Right atrium auricular region (tissue), 2 donors: ENCODE measurements at regions not wholly inside any gene's neighbourhood (a gene's known extent, or its start where the extent isn't known, plus 50 kb on each side); places are given as distances from the start of the nearest gene placed in this dataset.
"Not testable (repeated sequence)": the region's sequence is repeated elsewhere in the genome, so short reads cannot be mapped to it uniquely, and the experiment has no call there.

ENCODE experiments used
- DNase-seq: peaks from one replicate; pipeline ENCODE4 v3.0.0-alpha.2; 2019; ENCODE audit warnings: low spot score
- H3K27ac ChIP-seq, 2 donors: fragments of 200-600 bp; sonication (generic); 1 replicate in 1 of 2; 2 replicates in 1 of 2; pipeline ENCODE4 v1.5.1; 2016 to 2019
- H3K27me3 ChIP-seq, 2 donors: fragments of 200-600 bp; sonication (generic); one replicate each; pipeline versions ENCODE4 v1.5.1 to v1.6.0; 2017 to 2019
- H3K36me3 ChIP-seq: fragments of 200-600 bp; sonication (generic); one replicate; pipeline ENCODE4 v1.5.1; 2016
- H3K4me1 ChIP-seq, 2 donors: fragments of 200-600 bp; sonication (generic); one replicate each; pipeline versions ENCODE4 v1.5.1 to v1.6.0; 2017 to 2019
- H3K4me3 ChIP-seq, 2 donors: fragments of 200-600 bp; sonication (generic); 1 replicate in 1 of 2; 2 replicates in 1 of 2; pipeline ENCODE4 v1.5.1; 2017 to 2019; ENCODE audit warnings: mild to moderate bottlenecking in 1 of 2, moderate library complexity in 1 of 2
- H3K9me3 ChIP-seq, 2 donors: fragments of 200-600 bp; sonication (generic); one replicate each; pipeline ENCODE4 v1.5.1; 2019
- TF ChIP-seq, protein P1 (sequence below), 2 donors: fragments of 200-600 bp; sonication (generic); IDR thresholded peaks; one replicate each; pipeline ENCODE4 v1.5.1; 2019; ENCODE audit warnings: antibody characterized with exemption in 2 of 2

GRCh38 chr11:22536071-22536470, 89.6 kb downstream of the FANCF start:
- Histone ChIP-seq H3K9me3 (no peaks in the 10 kb centered on the region), H3K27me3 (no peaks in the 10 kb centered on the region), H3K4me3 (no peak overlapping the region), H3K36me3 (no peaks in the 10 kb centered on the region), H3K4me1 (no peaks in the 10 kb centered on the region), H3K27ac (no peak overlapping the region)
- TF ChIP-seq, protein P1, sequence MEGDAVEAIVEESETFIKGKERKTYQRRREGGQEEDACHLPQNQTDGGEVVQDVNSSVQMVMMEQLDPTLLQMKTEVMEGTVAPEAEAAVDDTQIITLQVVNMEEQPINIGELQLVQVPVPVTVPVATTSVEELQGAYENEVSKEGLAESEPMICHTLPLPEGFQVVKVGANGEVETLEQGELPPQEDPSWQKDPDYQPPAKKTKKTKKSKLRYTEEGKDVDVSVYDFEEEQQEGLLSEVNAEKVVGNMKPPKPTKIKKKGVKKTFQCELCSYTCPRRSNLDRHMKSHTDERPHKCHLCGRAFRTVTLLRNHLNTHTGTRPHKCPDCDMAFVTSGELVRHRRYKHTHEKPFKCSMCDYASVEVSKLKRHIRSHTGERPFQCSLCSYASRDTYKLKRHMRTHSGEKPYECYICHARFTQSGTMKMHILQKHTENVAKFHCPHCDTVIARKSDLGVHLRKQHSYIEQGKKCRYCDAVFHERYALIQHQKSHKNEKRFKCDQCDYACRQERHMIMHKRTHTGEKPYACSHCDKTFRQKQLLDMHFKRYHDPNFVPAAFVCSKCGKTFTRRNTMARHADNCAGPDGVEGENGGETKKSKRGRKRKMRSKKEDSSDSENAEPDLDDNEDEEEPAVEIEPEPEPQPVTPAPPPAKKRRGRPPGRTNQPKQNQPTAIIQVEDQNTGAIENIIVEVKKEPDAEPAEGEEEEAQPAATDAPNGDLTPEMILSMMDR (IDR thresholded peaks at IDR 0.05), result no peak
- DNase-seq, result no peak

DNA sequence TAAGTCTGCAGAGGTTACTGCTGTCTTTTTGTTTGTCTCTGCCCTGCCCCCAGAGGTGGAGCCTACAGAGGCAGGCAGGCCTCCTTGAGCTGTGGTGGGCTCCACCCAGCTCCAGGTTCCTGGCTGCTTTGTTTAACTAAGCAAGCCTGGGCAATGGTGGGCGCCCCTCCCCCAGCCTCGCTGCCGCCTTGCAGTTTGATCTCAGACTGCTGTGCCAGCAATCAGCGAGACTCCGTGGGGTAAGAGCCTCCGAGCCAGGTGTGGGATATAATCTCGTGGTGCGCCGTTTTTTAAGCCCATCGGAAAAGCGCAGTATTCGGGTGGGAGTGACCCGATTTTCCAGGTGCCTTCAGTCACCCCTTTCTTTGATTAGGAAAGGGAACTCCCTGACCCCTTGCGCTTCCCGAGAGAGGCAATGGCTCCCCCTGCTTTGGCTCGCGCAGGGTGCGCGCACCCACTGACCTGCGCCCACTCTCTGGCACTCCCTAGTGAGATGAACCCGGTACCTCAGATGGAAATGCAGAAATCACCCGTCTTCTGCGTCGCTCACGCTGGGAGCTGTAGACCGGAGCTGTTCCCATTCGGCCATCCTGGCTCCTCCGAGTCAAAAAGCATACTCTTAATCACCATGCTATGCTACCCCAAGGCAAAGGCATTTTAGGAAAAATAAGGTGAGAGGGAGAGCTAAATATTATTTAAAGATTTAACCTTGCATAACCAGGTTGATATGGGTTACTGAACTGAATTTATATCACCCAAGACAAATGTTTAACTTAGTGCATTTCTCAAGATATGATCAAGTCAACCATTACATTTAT, 96.8 kb downstream of the FANCF start:
- not testable (repeated sequence) for H3K4me3 ChIP-seq, H3K27me3 ChIP-seq, H3K9me3 ChIP-seq, H3K4me1 ChIP-seq, DNase-seq, H3K27ac ChIP-seq, H3K36me3 ChIP-seq

- H3K27ac ChIP-seq, result no peak overlapping the region
- TF ChIP-seq, protein P1 (IDR thresholded peaks at IDR 0.05), result no peak
- H3K9me3 ChIP-seq, result no peaks in the 10 kb centered on the region
- H3K4me1 ChIP-seq, result no peaks in the 10 kb centered on the region
- no peaks in the 10 kb centered on the region for H3K27me3 ChIP-seq
- DNase-seq, result no peak
- H3K4me3 ChIP-seq, result no peak overlapping the region
- no peaks in the 10 kb centered on the region for H3K36me3 ChIP-seq
Measured at GRCh38 chr11:22522225-22522624, 103.4 kb downstream of the FANCF start.

GRCh38 chr11:22521226-22521625, 104.4 kb downstream of the FANCF start:
- Histone ChIP-seq H3K27ac (no peak overlapping the region), H3K4me3 (no peak overlapping the region), H3K27me3 (no peaks in the 10 kb centered on the region), H3K36me3 (no peaks in the 10 kb centered on the region), H3K4me1 (no peaks in the 10 kb centered on the region), H3K9me3 (no peaks in the 10 kb centered on the region)
- DNase-seq, result no peak
- TF ChIP-seq, protein P1 (IDR thresholded peaks at IDR 0.05), result no peak

- DNase-seq, result no peak
- Histone ChIP-seq H3K27me3 (no peaks in the 10 kb centered on the region), H3K36me3 (no peaks in the 10 kb centered on the region), H3K9me3 (no peaks in the 10 kb centered on the region), H3K27ac (no peak overlapping the region), H3K4me1 (no peaks in the 10 kb centered on the region), H3K4me3 (no peak overlapping the region)
- TF ChIP-seq, protein P1 (IDR thresholded peaks at IDR 0.05), result no peak
Measured at GRCh38 chr11:22520521-22520920, 105.1 kb downstream of the FANCF start.

GRCh38 chr11:22518344-22518743, 107.3 kb downstream of the FANCF start:
- not testable (repeated sequence) for H3K27me3 ChIP-seq, H3K27ac ChIP-seq

GRCh38 chr11:22516111-22516510, 109.5 kb downstream of the FANCF start:
- no peak overlapping the region for H3K27ac ChIP-seq
- H3K27me3 ChIP-seq, result no peaks in the 10 kb centered on the region
- no peaks in the 10 kb centered on the region for H3K4me1 ChIP-seq
- TF ChIP-seq, protein P1 (IDR thresholded peaks at IDR 0.05), result no peak
- H3K9me3 ChIP-seq, result no peaks in the 10 kb centered on the region
- no peaks in the 10 kb centered on the region for H3K36me3 ChIP-seq
- H3K4me3 ChIP-seq, result no peak overlapping the region
- DNase-seq, result no peak

More at GRCh38 chr11:22518344-22518743, 107.3 kb downstream of the FANCF start:
- not testable (repeated sequence) for DNase-seq, H3K9me3 ChIP-seq, H3K4me1 ChIP-seq, H3K36me3 ChIP-seq, H3K4me3 ChIP-seq
